Activated T-helper 2 cell treated with anti-CD3 and anti-CD28 coated beads, Interferon-gamma antibody, Interleukin-2, Interleukin-4, amounts not matched to agents 10 μg/mL and 5 μg/mL and 100 μg/mL, durations not matched to agents 14 hours and 24 hours and 36 hours (primary cell): ENCODE measurements at regions not wholly inside any gene's neighbourhood (a gene's known extent, or its start where the extent isn't known, plus 50 kb on each side); places are given as distances from the start of the nearest gene placed in this dataset.
"Not testable (repeated sequence)": the region's sequence is repeated elsewhere in the genome, so short reads cannot be mapped to it uniquely, and the experiment has no call there.

Experiments used
- DNase-seq: peaks from one replicate; pipeline ENCODE4 v3.0.0; 2021; ENCODE audit warnings: low spot score
- H3K27ac Mint-ChIP-seq: one replicate; pipeline ENCODE4 v1.8.0; 2021; ENCODE audit warnings: mixed read lengths
- H3K27me3 Mint-ChIP-seq: one replicate; pipeline ENCODE4 v1.8.0; 2021; ENCODE audit warnings: low read depth, mixed read lengths
- H3K36me3 Mint-ChIP-seq: one replicate; pipeline ENCODE4 v1.8.0; 2021; ENCODE audit warnings: low read depth, mixed read lengths
- H3K4me1 Mint-ChIP-seq: one replicate; pipeline ENCODE4 v1.8.0; 2021; ENCODE audit warnings: low read depth, mixed read lengths
- H3K4me3 Mint-ChIP-seq: one replicate; pipeline ENCODE4 v1.8.0; 2021; ENCODE audit warnings: low read depth, mild to moderate bottlenecking, moderate library complexity, mixed read lengths
- H3K9me3 Mint-ChIP-seq: one replicate; pipeline ENCODE4 v1.8.0; 2021; ENCODE audit warnings: mixed read lengths
- intact Hi-C: fragments of 100-400 bp; cut with micrococcal nuclease; formaldehyde crosslinking; loops from one replicate; pipeline ENCODE4 v1.15.1; 2023

GRCh38 chr9:29129763-29130162, 1556.5 kb upstream of the C9orf72 start:
- DNase-seq: no peak
- no peak overlapping the region for H3K27ac Mint-ChIP-seq
- no peak overlapping the region for H3K4me3 Mint-ChIP-seq
- no peaks in the 10 kb centered on the region for H3K27me3 Mint-ChIP-seq
- H3K36me3 Mint-ChIP-seq: no peaks in the 10 kb centered on the region
- peaks cover 38% of the 10 kb centered on the region for H3K9me3 Mint-ChIP-seq
- intact Hi-C loops: no loop called here
- H3K4me1 Mint-ChIP-seq: no peaks in the 10 kb centered on the region

- Mint-ChIP-seq H3K9me3 (peaks cover 38% of the 10 kb centered on the region), H3K27ac (no peak overlapping the region), H3K4me3 (no peak overlapping the region), H3K36me3 (no peaks in the 10 kb centered on the region), H3K27me3 (no peaks in the 10 kb centered on the region), H3K4me1 (no peaks in the 10 kb centered on the region)
- intact Hi-C loops: no loop called here
- no peak for DNase-seq
These were observed 1571.2 kb upstream of the C9orf72 start for GRCh38 chr9:29144476-29144875.

- no peak overlapping the region for H3K27ac Mint-ChIP-seq
- DNase-seq: no peak
- H3K4me1 Mint-ChIP-seq: no peaks in the 10 kb centered on the region
- intact Hi-C loops: no loop called here
- no peaks in the 10 kb centered on the region for H3K27me3 Mint-ChIP-seq
- no peak overlapping the region for H3K4me3 Mint-ChIP-seq
- H3K9me3 Mint-ChIP-seq: peaks cover 7% of the 10 kb centered on the region
- no peaks in the 10 kb centered on the region for H3K36me3 Mint-ChIP-seq
These were observed 1577.3 kb upstream of the C9orf72 start for GRCh38 chr9:29150606-29151005.

GRCh38 chr9:29160763-29161353, 1587.6 kb upstream of the C9orf72 start:
- H3K4me3 Mint-ChIP-seq: no peak overlapping the region
- H3K27me3 Mint-ChIP-seq: no peaks in the 10 kb centered on the region
- H3K36me3 Mint-ChIP-seq: no peaks in the 10 kb centered on the region
- DNase-seq: no peak
- intact Hi-C loops: no loop called here
- no peaks in the 10 kb centered on the region for H3K9me3 Mint-ChIP-seq
- no peak overlapping the region for H3K27ac Mint-ChIP-seq
- no peaks in the 10 kb centered on the region for H3K4me1 Mint-ChIP-seq

GRCh38 chr9:29174136-29174535, 1600.9 kb upstream of the C9orf72 start:
- no peaks in the 10 kb centered on the region for H3K9me3 Mint-ChIP-seq
- H3K4me3 Mint-ChIP-seq: no peak overlapping the region
- intact Hi-C loops: no loop called here
- no peaks in the 10 kb centered on the region for H3K4me1 Mint-ChIP-seq
- H3K36me3 Mint-ChIP-seq: no peaks in the 10 kb centered on the region
- H3K27ac Mint-ChIP-seq: no peak overlapping the region
- DNase-seq: no peak
- no peaks in the 10 kb centered on the region for H3K27me3 Mint-ChIP-seq

GRCh38 chr9:29176231-29176630, 1603.0 kb upstream of the C9orf72 start:
- no peak overlapping the region for H3K27ac Mint-ChIP-seq
- H3K36me3 Mint-ChIP-seq: no peaks in the 10 kb centered on the region
- no peak for DNase-seq
- H3K4me3 Mint-ChIP-seq: no peak overlapping the region
- H3K4me1 Mint-ChIP-seq: no peaks in the 10 kb centered on the region
- intact Hi-C loops: no loop called here
- no peaks in the 10 kb centered on the region for H3K9me3 Mint-ChIP-seq
- no peaks in the 10 kb centered on the region for H3K27me3 Mint-ChIP-seq

GRCh38 chr9:29176786-29177185, 1603.5 kb upstream of the C9orf72 start:
- no peaks in the 10 kb centered on the region for H3K27me3 Mint-ChIP-seq
- H3K36me3 Mint-ChIP-seq: no peaks in the 10 kb centered on the region
- no peak overlapping the region for H3K4me3 Mint-ChIP-seq
- H3K9me3 Mint-ChIP-seq: no peaks in the 10 kb centered on the region
- DNase-seq: no peak
- H3K27ac Mint-ChIP-seq: no peak overlapping the region
- no peaks in the 10 kb centered on the region for H3K4me1 Mint-ChIP-seq
- intact Hi-C loops: no loop called here

- Mint-ChIP-seq H3K27ac (no peak overlapping the region), H3K36me3 (no peaks in the 10 kb centered on the region), H3K9me3 (no peaks in the 10 kb centered on the region), H3K4me3 (no peak overlapping the region), H3K4me1 (no peaks in the 10 kb centered on the region), H3K27me3 (no peaks in the 10 kb centered on the region)
- no peak for DNase-seq
- intact Hi-C loops: no loop called here
These were observed 1610.7 kb upstream of the C9orf72 start for GRCh38 chr9:29183971-29184370.

GRCh38 chr9:29188771-29189170, 1615.5 kb upstream of the C9orf72 start:
- H3K27me3 Mint-ChIP-seq, H3K9me3 Mint-ChIP-seq, H3K27ac Mint-ChIP-seq, H3K36me3 Mint-ChIP-seq, H3K4me3 Mint-ChIP-seq, H3K4me1 Mint-ChIP-seq, DNase-seq, intact Hi-C loops: not testable (repeated sequence)

GRCh38 chr9:29189221-29189620, 1615.9 kb upstream of the C9orf72 start:
- intact Hi-C loops, H3K27ac Mint-ChIP-seq, H3K27me3 Mint-ChIP-seq, H3K36me3 Mint-ChIP-seq, H3K9me3 Mint-ChIP-seq, H3K4me1 Mint-ChIP-seq, H3K4me3 Mint-ChIP-seq, DNase-seq: not testable (repeated sequence)

- no peaks in the 10 kb centered on the region for H3K9me3 Mint-ChIP-seq
- DNase-seq: no peak
- H3K27ac Mint-ChIP-seq: no peak overlapping the region
- H3K36me3 Mint-ChIP-seq: no peaks in the 10 kb centered on the region
- intact Hi-C loops: no loop called here
- no peak overlapping the region for H3K4me3 Mint-ChIP-seq
- H3K27me3 Mint-ChIP-seq: no peaks in the 10 kb centered on the region
- H3K4me1 Mint-ChIP-seq: no peaks in the 10 kb centered on the region
These were observed 1625.6 kb upstream of the C9orf72 start for GRCh38 chr9:29198861-29199260.

GRCh38 chr9:29199975-29200374, 1626.7 kb upstream of the C9orf72 start:
- no peak overlapping the region for H3K27ac Mint-ChIP-seq
- H3K36me3 Mint-ChIP-seq: no peaks in the 10 kb centered on the region
- no peak for DNase-seq
- no peaks in the 10 kb centered on the region for H3K27me3 Mint-ChIP-seq
- no peaks in the 10 kb centered on the region for H3K4me1 Mint-ChIP-seq
- H3K9me3 Mint-ChIP-seq: no peaks in the 10 kb centered on the region
- intact Hi-C loops: no loop called here
- H3K4me3 Mint-ChIP-seq: no peak overlapping the region

- Mint-ChIP-seq H3K4me1 (no peaks in the 10 kb centered on the region), H3K4me3 (no peak overlapping the region), H3K27ac (no peak overlapping the region), H3K9me3 (no peaks in the 10 kb centered on the region), H3K27me3 (no peaks in the 10 kb centered on the region), H3K36me3 (no peaks in the 10 kb centered on the region)
- intact Hi-C loops: no loop called here
- DNase-seq: no peak
These were observed 1627.4 kb upstream of the C9orf72 start for GRCh38 chr9:29200650-29201049.
